Prostate gland (tissue), 2 donors: ENCODE measurements at regions not wholly inside any gene's neighbourhood (a gene's known extent, or its start where the extent isn't known, plus 50 kb on each side); places are given as distances from the start of the nearest gene placed in this dataset.

Source experiments
- POLR2AphosphoS5 ChIP-seq: sonication (generic); formaldehyde crosslinking; IDR thresholded peaks from one replicate; pipeline ENCODE4 v1.6.1; 2017; ENCODE audit warnings: antibody characterized with exemption
- TF ChIP-seq, protein P1 (sequence below), 4 experiments: fragments of 200-600 bp in 2 of 4; fragments of 450-650 bp in 2 of 4; sonication (generic) in 2 of 4; IDR thresholded peaks; 1 replicate in 3 of 4; 2 replicates in 1 of 4; pipeline ENCODE4 v1.5.1; 2016 to 2019; ENCODE audit warnings: antibody characterized with exemption in 4 of 4, mild to moderate bottlenecking in 2 of 4, moderate library complexity in 2 of 4

DNA sequence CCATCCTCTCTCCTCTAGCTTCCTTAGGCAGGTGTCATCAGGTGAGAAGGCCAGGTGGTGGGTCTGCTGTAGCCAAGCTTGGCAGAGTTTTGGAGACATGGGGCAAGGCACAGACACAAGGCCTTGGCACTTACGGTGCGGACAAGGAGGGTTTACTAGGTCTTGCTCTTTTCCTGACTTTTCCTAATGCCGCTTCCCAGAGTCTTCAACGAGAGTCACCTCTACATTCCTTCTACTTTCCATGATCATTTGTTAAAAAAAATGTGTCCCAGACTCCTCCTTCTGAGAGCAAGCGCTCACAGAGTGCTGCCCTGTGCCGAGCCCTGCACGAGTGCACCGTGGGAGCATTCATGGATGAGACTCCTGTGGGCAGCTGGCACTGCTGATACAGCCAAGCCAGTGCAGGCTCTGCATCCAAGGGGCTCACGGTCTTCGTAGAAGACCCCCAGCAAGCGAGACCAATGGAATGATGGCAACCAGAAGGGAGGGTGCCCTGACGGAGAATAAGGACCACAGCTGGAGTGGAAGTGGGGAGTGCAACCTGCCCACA, 243.0 kb upstream of the MKI67 start:
- TF ChIP-seq, protein P1, sequence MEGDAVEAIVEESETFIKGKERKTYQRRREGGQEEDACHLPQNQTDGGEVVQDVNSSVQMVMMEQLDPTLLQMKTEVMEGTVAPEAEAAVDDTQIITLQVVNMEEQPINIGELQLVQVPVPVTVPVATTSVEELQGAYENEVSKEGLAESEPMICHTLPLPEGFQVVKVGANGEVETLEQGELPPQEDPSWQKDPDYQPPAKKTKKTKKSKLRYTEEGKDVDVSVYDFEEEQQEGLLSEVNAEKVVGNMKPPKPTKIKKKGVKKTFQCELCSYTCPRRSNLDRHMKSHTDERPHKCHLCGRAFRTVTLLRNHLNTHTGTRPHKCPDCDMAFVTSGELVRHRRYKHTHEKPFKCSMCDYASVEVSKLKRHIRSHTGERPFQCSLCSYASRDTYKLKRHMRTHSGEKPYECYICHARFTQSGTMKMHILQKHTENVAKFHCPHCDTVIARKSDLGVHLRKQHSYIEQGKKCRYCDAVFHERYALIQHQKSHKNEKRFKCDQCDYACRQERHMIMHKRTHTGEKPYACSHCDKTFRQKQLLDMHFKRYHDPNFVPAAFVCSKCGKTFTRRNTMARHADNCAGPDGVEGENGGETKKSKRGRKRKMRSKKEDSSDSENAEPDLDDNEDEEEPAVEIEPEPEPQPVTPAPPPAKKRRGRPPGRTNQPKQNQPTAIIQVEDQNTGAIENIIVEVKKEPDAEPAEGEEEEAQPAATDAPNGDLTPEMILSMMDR (IDR thresholded peaks at IDR 0.05): no peak
- no peak for TF ChIP-seq POLR2AphosphoS5
